ENCODE measurements at regions not wholly inside any gene's neighbourhood (a gene's known extent, or its start where the extent isn't known, plus 50 kb on each side); places are given as distances from the start of the nearest gene placed in this dataset.

DNA sequence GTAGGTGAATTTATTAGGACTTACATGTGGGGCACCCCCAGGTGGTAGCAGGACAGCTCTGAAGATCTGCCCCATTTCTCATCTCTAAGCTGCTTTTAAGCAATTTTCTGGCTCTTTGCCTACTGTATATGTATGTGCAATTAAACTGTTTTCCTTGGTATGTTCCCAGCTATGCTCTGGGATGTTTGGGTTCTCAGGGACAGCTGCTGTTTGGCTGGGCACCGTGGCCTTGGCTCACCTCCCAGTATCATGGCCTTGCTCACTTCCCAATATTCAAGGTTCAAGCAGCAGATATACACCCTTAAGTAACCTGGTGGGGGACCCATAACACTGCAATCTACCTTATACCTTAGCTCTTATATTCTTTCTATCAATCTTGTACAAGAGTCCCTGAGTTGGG, 53.7 kb upstream of the KITLG start:
- DNase-seq (ENCODE audit: low spot score): no peak

DNA sequence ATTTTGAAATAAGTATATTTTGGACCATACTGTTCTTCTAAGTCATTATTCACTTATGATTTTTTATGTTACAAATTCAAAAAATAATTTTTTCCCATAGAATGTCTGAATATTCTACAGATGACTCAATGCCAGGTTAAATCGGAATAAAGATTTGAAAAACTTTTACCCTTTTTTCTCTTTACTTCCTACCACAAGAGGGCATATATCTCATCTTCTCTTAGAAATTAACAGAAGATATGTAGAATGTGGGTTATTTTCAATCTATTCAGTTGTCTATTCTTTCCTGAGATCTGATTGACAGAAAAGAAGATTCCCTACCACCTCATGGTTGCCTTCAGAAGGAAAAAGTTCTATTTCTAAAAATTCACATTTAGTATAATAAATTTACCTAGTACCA, 53.0 kb upstream of the KITLG start:
- no peak for DNase-seq (ENCODE audit: low spot score)

DNA sequence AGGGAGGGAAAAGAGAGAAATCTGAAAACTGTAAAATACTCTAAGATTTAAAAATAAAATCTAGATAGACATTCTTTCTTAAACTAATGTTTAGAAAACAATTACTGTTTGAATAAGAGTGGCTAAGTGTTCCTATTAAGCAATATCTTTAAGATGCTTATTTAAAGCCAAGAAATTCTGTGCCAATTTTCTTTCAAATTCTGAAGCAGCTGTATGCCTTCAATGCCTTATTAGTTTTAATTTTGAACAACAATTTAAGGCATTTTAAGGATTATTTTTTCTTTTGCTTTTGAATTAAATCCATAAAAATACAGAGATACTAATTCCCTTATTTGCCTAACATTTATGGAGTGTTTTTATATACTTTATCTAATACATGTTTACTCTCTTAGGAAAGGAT, 50.3 kb upstream of the KITLG start:
- DNase-seq (ENCODE audit: low spot score): no peak

Data from hematopoietic multipotent progenitor cell treated with erythropoietin and hydrocortisone succinate and interleukin-3 and kit ligand, for 17 days (in vitro differentiated cells).